Fibroblast of mammary gland (primary cell): ENCODE measurements at regions not wholly inside any gene's neighbourhood (a gene's known extent, or its start where the extent isn't known, plus 50 kb on each side); places are given as distances from the start of the nearest gene placed in this dataset.
A peak's percentile ranks its signal among the peaks of the same experiment; 100 is the strongest.
"Not testable (repeated sequence)": the region's sequence is repeated elsewhere in the genome, so short reads cannot be mapped to it uniquely, and the experiment has no call there.

ENCODE experiments used
- DNase-seq: peaks from one replicate; pipeline ENCODE4 v3.0.0-alpha.2; 2010; ENCODE audit warnings: low read depth
- H3K4me3 ChIP-seq: 2 replicates; pipeline ENCODE4 v1.5.1; 2011; ENCODE audit warnings: low read depth, mild to moderate bottlenecking, low read length, moderate library complexity; ENCODE audit not compliant: control insufficient read depth
- TF ChIP-seq, protein P1 (sequence below): conservative IDR thresholded peaks from 2 replicates; pipeline ENCODE4 v1.5.1; 2011; ENCODE audit warnings: low read depth, low read length, inconsistent platforms; ENCODE audit not compliant: control insufficient read depth, insufficient read depth

DNA sequence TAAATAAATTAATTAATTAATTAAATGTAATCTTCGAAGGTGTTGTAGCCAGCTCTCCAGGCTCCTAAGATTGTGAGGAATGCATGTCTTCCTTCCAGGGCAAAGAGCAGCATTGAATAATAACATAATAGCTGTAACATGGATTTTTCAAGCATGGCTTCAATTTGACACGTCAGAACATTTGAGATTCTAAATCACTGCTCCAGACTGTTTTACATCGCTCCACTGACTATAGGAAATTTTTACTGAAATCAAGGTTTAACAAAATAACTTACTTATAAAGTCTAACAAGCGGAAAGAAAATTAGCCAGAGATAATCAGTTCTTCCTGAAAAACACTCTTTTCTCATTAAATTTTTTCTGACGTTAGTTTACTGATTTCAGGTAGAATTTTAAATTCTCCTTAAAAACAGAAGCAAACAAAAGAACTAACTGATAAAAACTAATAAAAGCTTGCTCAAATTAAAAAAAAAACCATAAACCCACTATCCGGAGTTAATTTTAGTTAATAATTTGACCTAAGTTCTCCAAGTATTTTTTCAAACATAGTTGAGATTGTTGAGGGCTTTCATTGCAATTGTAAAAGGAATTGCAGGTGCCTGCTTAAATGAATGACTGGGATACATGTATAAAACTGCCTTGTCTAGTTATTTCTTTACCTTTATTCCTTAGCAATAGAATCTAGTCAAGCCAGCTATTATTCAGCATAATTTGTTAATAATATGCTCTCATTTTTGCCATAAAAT, 51.2 kb upstream of the SGCE start:
- no peak for DNase-seq
- no peak overlapping the region for H3K4me3 ChIP-seq
- TF ChIP-seq, protein P1, sequence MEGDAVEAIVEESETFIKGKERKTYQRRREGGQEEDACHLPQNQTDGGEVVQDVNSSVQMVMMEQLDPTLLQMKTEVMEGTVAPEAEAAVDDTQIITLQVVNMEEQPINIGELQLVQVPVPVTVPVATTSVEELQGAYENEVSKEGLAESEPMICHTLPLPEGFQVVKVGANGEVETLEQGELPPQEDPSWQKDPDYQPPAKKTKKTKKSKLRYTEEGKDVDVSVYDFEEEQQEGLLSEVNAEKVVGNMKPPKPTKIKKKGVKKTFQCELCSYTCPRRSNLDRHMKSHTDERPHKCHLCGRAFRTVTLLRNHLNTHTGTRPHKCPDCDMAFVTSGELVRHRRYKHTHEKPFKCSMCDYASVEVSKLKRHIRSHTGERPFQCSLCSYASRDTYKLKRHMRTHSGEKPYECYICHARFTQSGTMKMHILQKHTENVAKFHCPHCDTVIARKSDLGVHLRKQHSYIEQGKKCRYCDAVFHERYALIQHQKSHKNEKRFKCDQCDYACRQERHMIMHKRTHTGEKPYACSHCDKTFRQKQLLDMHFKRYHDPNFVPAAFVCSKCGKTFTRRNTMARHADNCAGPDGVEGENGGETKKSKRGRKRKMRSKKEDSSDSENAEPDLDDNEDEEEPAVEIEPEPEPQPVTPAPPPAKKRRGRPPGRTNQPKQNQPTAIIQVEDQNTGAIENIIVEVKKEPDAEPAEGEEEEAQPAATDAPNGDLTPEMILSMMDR: no peak

GRCh38 chr7:94710256-94710655, 54.3 kb upstream of the SGCE start:
- TF ChIP-seq, protein P1: no peak
- DNase-seq: no peak
- no peak overlapping the region for H3K4me3 ChIP-seq

GRCh38 chr7:94722360-94722759, 66.4 kb upstream of the SGCE start:
- not testable (repeated sequence) for DNase-seq, H3K4me3 ChIP-seq

- DNase-seq, H3K4me3 ChIP-seq: not testable (repeated sequence)
Observed at GRCh38 chr7:94728893-94729292, 73.0 kb upstream of the SGCE start.

DNA sequence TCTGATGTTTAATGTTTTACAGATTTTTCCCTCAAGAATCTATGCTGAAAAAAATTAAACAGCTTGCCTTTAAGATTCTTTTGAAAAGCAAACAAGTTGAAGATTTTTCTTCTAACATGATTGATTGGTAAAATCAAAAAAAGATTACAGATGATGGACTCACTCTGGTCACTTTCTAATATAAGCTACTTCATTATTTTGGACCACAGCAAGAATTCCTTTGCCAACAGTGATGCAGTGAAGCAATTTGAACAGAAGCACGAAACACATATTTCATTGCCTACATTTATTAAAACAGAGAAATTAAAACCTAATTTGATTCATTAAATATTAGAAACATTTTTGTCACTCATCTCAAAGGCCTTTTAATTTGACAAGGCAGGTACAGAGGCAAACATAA, 82.1 kb upstream of the SGCE start:
- TF ChIP-seq, protein P1: no peak
- H3K4me3 ChIP-seq: no peak overlapping the region
- no peak for DNase-seq

DNA sequence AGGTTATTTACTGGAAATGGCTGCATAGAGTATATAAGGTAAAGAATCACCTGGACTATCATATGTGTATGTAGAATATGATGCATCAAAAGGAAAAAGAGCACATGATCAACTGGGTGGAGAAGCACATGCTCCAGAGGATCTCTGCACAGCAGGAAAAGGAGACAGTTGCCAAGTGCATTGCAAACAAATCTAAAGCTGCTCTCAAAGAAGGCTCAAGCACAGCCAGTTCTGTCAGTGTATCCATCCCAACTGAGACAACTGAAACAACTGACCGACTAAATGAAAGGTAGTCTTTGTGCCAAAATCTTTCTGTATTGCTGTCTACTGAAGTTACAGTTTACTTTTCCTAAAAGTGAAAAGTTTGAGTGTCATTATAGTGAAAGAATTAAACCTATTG, 83.2 kb upstream of the SGCE start:
- no peak for DNase-seq
- TF ChIP-seq, protein P1: no peak
- H3K4me3 ChIP-seq: no peak overlapping the region

DNA sequence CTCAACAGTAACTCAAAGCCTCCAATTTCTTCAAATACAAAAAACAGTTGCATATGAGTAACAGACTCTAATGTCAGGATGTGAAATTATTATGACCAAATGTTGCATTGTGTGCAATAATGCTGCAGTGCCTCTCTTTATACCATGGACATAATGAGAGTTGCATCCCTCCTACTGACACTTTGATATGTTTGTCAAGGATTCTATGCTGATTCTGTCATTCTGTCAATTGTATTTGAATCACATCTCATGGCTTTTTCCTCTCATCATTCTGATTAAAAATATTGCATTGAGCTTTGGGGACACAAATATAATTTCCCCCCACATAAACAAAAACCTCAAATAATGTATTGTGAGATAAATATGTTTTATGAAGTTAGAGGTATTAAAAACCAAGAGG, 84.6 kb upstream of the SGCE start:
- DNase-seq: no peak
- TF ChIP-seq, protein P1: no peak
- H3K4me3 ChIP-seq: no peak overlapping the region

DNA sequence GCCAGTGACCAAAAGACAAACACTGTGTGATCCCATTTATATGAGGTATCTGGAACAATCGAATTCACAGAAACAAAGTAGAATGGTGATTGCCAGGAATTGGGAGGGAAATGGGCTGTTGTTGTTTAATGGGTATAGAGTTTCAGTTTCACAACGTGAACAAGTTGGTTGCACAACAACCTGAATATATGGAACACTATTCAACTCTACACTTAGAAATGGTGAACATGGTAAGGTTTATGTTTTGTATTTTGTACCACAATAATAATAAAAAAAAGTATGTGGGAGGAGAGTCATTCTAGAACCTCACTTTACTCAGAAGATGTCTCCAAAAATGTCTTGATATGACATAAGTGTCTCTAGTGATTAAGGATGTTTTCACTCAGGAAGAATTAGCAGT, 85.2 kb upstream of the SGCE start:
- H3K4me3 ChIP-seq: no peak overlapping the region
- TF ChIP-seq, protein P1: no peak
- DNase-seq: peak; percentile 4
